Adrenal gland (tissue), 5 donors: ENCODE measurements at regions not wholly inside any gene's neighbourhood (a gene's known extent, or its start where the extent isn't known, plus 50 kb on each side); places are given as distances from the start of the nearest gene placed in this dataset.

ENCODE experiments used
- CTCF ChIP-seq, 6 experiments: fragments of 450-650 bp in 4 of 6; fragments of 200-600 bp in 2 of 6; sonication (generic) in 1 of 6; IDR thresholded peaks; 1 replicate in 5 of 6; 2 replicates in 1 of 6; pipeline versions ENCODE4 v1.5.1 to v1.8.0; 2016 to 2021; ENCODE audit warnings: antibody characterized with exemption in 6 of 6, mild to moderate bottlenecking in 2 of 6, moderate library complexity in 1 of 6
- POLR2A ChIP-seq, 2 donors: fragments of 450-650 bp; IDR thresholded peaks; one replicate each; pipeline ENCODE4 v1.6.1; 2017; ENCODE audit warnings: antibody characterized with exemption in 2 of 2, mild to moderate bottlenecking in 2 of 2, moderate library complexity in 1 of 2
- donor health status: DM: no; HTN: no; CAD: no.

- TF ChIP-seq CTCF (IDR thresholded peaks at IDR 0.05) (no peak), POLR2A (IDR thresholded peaks at IDR 0.05) (no peak)
Measured at GRCh38 chr6:150490586-150490985, 109.1 kb upstream of the PLEKHG1 start.
